ENCODE measurements at regions not wholly inside any gene's neighbourhood (a gene's known extent, or its start where the extent isn't known, plus 50 kb on each side); places are given as distances from the start of the nearest gene placed in this dataset.
A peak's percentile ranks its signal among the peaks of the same experiment; 100 is the strongest.

DNA sequence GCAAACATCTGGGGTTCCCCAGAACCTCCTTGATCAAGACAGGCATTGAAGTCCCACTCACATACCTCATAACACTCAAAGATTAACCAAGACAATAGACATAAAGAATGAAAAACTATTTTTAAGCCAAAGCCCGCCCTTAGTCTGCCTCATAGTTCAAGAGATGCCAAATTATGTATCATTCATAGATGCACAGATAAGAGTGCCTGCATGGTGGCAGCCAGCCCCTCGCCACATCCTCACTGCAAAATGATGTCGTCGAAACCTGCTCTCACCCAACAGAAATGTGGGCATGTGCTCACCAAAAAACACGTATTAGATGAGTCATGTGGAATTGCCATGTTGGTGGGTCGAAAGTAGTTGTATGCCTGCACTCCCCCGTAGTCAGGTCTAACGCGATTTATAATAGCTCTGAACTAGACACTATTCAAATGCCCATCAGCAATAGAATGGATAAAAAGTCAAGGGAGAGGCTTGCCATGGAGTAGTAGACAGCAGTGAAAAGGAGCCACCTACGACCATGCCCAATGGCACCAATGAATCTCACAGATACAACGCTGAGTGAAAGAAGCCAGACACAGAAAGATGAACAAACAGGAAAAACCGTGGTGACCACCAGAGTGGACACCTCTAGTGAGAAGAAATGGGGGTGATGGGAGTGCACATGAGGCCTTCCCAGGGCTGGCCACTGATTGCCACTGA is 64.8 kb downstream of the C16orf95 start:
- no peaks in the 10 kb centered on the region for H3K36me3 ChIP-seq
- H3K27me3 ChIP-seq: no peaks in the 10 kb centered on the region
- no peak overlapping the region for H3K4me3 ChIP-seq
- intact Hi-C loops (cut with DNase I): no loop called here
- ATAC-seq (no peak), DNase-seq (peak; percentile 23)
- no peak overlapping the region for H3K27ac ChIP-seq
- H3K4me1 ChIP-seq: no peaks in the 10 kb centered on the region
- TF ChIP-seq CTCF (IDR thresholded peaks at IDR 0.05): no peak
- no peaks in the 10 kb centered on the region for H3K9me3 ChIP-seq

Data from upper lobe of right lung (tissue), 1 donor.